GM12872 (cell line): ENCODE measurements at regions not wholly inside any gene's neighbourhood (a gene's known extent, or its start where the extent isn't known, plus 50 kb on each side); places are given as distances from the start of the nearest gene placed in this dataset.

Source experiments
- CTCF ChIP-seq: IDR thresholded peaks from 3 replicates; pipeline ENCODE4 v1.5.1; 2011; ENCODE audit warnings: low read depth, mild to moderate bottlenecking, low read length, moderate library complexity; ENCODE audit not compliant: insufficient read depth

- no peak for TF ChIP-seq CTCF
These were observed 686.5 kb upstream of the COX7C start for GRCh38 chr5:85931220-85931619.

- TF ChIP-seq CTCF = no peak
These were observed 679.5 kb upstream of the COX7C start for GRCh38 chr5:85938201-85938600.

- no peak for TF ChIP-seq CTCF
These were observed 666.0 kb upstream of the COX7C start for GRCh38 chr5:85951707-85952210.

- no peak for TF ChIP-seq CTCF
These were observed 665.1 kb upstream of the COX7C start for GRCh38 chr5:85952680-85953079.

GRCh38 chr5:85967681-85968080 lies 650.1 kb upstream of the COX7C start:
- no peak for TF ChIP-seq CTCF

- no peak for TF ChIP-seq CTCF
These were observed 645.2 kb upstream of the COX7C start for GRCh38 chr5:85972539-85972938.

GRCh38 chr5:85985167-85985566 lies 632.6 kb upstream of the COX7C start:
- no peak for TF ChIP-seq CTCF

GRCh38 chr5:85990998-85991397 lies 626.7 kb upstream of the COX7C start:
- no peak for TF ChIP-seq CTCF
